GM13977 (cell line): ENCODE measurements at regions not wholly inside any gene's neighbourhood (a gene's known extent, or its start where the extent isn't known, plus 50 kb on each side); places are given as distances from the start of the nearest gene placed in this dataset.

Experiments used
- DNase-seq: peaks from one replicate; pipeline ENCODE4 v3.0.0; 2012; ENCODE audit warnings: low spot score
- in situ Hi-C: fragments of 300-500 bp; cut with MboI; formaldehyde crosslinking; loops from one replicate; pipeline ENCODE4 v1.12.0; 2022; ENCODE audit warnings: low sequenced_read_pairs, low pct_unique_long_range_greater_than_20kb, mixed read lengths, inconsistent platforms; ENCODE audit not compliant: unreplicated experiment
- TF ChIP-seq, protein P1 (sequence below): IDR thresholded peaks from 2 replicates; pipeline ENCODE4 v1.5.1; 2012; ENCODE audit warnings: mild to moderate bottlenecking, control low read depth; ENCODE audit not compliant: insufficient read depth; ENCODE audit errors: extremely low read depth, missing control alignments

- in situ Hi-C loops = loop anchor here (10.0 kb wide), 3 partner anchors 59 to 269 kb away; partner anchors contain the start of gene IRF2
- TF ChIP-seq, protein P1, sequence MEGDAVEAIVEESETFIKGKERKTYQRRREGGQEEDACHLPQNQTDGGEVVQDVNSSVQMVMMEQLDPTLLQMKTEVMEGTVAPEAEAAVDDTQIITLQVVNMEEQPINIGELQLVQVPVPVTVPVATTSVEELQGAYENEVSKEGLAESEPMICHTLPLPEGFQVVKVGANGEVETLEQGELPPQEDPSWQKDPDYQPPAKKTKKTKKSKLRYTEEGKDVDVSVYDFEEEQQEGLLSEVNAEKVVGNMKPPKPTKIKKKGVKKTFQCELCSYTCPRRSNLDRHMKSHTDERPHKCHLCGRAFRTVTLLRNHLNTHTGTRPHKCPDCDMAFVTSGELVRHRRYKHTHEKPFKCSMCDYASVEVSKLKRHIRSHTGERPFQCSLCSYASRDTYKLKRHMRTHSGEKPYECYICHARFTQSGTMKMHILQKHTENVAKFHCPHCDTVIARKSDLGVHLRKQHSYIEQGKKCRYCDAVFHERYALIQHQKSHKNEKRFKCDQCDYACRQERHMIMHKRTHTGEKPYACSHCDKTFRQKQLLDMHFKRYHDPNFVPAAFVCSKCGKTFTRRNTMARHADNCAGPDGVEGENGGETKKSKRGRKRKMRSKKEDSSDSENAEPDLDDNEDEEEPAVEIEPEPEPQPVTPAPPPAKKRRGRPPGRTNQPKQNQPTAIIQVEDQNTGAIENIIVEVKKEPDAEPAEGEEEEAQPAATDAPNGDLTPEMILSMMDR = no peak
- no peak for DNase-seq
Observed at GRCh38 chr4:184533908-184534307, 59.6 kb upstream of the IRF2 start.

DNA sequence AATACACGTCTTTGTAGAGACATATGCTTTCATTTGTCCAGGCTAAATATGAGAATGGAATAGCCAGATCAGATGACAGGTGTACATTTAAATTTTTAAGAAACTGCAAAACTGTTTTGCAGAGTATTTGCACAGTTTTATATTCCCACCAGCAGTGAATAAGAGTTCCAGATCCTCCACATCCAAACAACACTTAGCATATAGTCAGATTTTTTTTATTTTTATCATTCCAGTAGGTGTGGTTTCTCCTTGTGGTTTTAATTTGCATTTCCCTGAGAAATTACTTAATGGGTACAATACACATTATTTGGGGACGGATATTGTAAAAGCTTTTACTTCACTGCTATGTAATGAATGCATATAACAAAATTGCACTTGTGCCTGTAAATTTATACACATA, 56.7 kb upstream of the IRF2 start:
- DNase-seq = no peak
- in situ Hi-C loops = loop anchor here (10.0 kb wide), 3 partner anchors 56 to 266 kb away; partner anchors contain the start of gene IRF2
- TF ChIP-seq, protein P1 = no peak

DNA sequence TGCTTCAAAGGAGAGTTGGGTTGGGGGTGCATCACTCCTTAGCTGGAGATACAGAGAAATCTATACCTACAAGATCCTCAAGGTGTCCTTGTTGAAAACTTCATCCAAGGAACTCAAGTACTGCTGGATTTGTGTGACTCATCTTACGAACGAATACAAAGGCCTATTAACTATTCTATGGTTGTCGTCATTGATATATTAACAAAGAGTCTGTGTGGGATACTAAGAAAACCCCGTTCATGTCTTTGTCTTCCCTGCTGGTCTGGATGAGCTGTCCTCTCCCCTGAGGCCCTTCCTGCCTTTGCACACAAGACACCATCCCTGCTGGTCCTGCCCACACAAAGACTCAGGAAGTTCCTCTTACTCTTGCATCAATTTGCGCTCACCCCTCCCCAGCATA, 54.9 kb upstream of the IRF2 start:
- TF ChIP-seq, protein P1 = no peak
- in situ Hi-C loops = no loop called here
- DNase-seq = no peak

DNA sequence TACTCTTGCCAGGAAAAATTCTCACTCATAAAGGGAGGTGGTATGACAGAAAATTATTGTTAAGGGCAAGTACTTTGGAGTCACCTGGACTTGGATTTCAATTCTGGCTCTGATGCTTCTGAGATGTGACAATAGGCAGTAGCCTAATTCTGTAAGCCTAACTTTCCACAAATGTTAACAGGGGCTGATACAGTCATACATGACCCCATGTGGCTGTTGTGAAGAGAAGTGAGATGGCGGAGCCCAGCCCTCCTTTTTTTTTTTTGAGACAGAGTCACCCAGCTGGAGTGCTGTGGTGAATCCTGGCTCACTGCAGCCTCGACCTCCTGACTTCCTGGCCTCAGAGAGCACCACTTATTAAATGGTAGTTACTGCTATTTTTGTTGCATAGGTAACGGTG, 54.4 kb upstream of the IRF2 start:
- in situ Hi-C loops = no loop called here
- no peak for DNase-seq
- TF ChIP-seq, protein P1 = no peak

- in situ Hi-C loops = no loop called here
- TF ChIP-seq, protein P1 = no peak
- DNase-seq = no peak
Observed at GRCh38 chr4:184528051-184528450, 53.7 kb upstream of the IRF2 start.

DNA sequence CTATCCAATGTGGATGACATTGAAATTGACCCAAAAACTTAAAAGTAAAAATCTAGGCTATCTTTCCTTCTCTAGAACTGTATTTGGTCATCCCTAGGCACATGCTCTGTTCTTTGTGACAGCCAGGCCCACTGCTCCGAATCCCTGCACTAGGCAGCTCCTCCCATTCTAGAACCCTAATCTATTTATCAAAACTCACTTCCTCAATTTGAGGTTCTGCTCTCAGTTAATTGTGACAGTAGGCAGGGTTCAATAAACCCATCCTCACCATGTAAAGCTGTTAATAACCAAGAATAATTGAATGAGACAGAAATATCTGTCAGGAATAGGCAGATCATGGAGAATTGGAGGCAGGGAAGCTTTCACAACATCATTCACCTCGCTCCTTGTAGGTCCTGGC, 51.9 kb upstream of the IRF2 start:
- in situ Hi-C loops = no loop called here
- DNase-seq = no peak
- TF ChIP-seq, protein P1 = no peak
